SK-N-SH treated with all-trans-retinoic acid at 6 μM for 48 hours (cell line): ENCODE measurements at regions not wholly inside any gene's neighbourhood (a gene's known extent, or its start where the extent isn't known, plus 50 kb on each side); places are given as distances from the start of the nearest gene placed in this dataset.

Experiments used
- ATAC-seq: fragments of 200-7000 bp; cut with Tn5 transposase; 3 replicates; pipeline ENCODE4 v1.9.1; 2020; ENCODE audit warnings: mild to moderate bottlenecking, moderate library complexity
- ARNTL ChIP-seq: fragments of 450-650 bp; formaldehyde crosslinking; IDR thresholded peaks from 2 replicates; pipeline ENCODE4 v1.5.0; 2020; ENCODE audit warnings: low read depth, mild to moderate bottlenecking, moderate library complexity, borderline replicate concordance
- BACH2 ChIP-seq: fragments of 250-450 bp; sonication (Bioruptor Pico); IDR thresholded peaks from 2 replicates; pipeline ENCODE4 v1.9.0; 2021; ENCODE audit warnings: mild to moderate bottlenecking, borderline replicate concordance
- CREB5 ChIP-seq: fragments of 250-450 bp; sonication (Bioruptor Pico); IDR thresholded peaks from 2 replicates; pipeline ENCODE4 v1.5.1; 2020; ENCODE audit warnings: low read depth, mild to moderate bottlenecking, moderate library complexity
- CSDC2 ChIP-seq: fragments of 250-450 bp; sonication (Bioruptor Pico); IDR thresholded peaks from 2 replicates; pipeline ENCODE4 v1.5.0; 2020; ENCODE audit warnings: mild to moderate bottlenecking, moderate library complexity
- CSRNP3 ChIP-seq: fragments of 250-450 bp; sonication (Bioruptor Pico); IDR thresholded peaks from 2 replicates; pipeline ENCODE4 v1.5.1; 2021; ENCODE audit warnings: mild to moderate bottlenecking, moderate library complexity
- ESRRG ChIP-seq: fragments of 250-450 bp; sonication (Bioruptor Pico); IDR thresholded peaks from 2 replicates; pipeline ENCODE4 v1.6.1; 2021; ENCODE audit warnings: mild to moderate bottlenecking
- GLIS3 ChIP-seq: fragments of 250-450 bp; sonication (Bioruptor Pico); IDR thresholded peaks from 2 replicates; pipeline ENCODE4 v1.5.0; 2020; ENCODE audit warnings: mild to moderate bottlenecking, moderate library complexity
- ISL1 ChIP-seq: fragments of 250-450 bp; sonication (Bioruptor Pico); IDR thresholded peaks from 2 replicates; pipeline ENCODE4 v2.1.2; 2022; ENCODE audit warnings: mild to moderate bottlenecking, moderate library complexity
- OSR1 ChIP-seq: fragments of 250-450 bp; sonication (Bioruptor Pico); IDR thresholded peaks from 2 replicates; pipeline ENCODE4 v1.8.0; 2022; ENCODE audit warnings: moderate library complexity, mild to moderate bottlenecking, inconsistent platforms
- PATZ1 ChIP-seq: fragments of 250-450 bp; sonication (Bioruptor Pico); IDR thresholded peaks from 2 replicates; pipeline ENCODE4 v1.8.0; 2020; ENCODE audit warnings: mild to moderate bottlenecking, moderate library complexity, borderline replicate concordance
- PPARA ChIP-seq: fragments of 250-450 bp; sonication (Bioruptor Pico); IDR thresholded peaks from 2 replicates; pipeline ENCODE4 v1.5.0; 2020; ENCODE audit warnings: mild to moderate bottlenecking, borderline replicate concordance
- RARB ChIP-seq: fragments of 250-450 bp; sonication (Bioruptor Pico); IDR thresholded peaks from 2 replicates; pipeline ENCODE4 v1.8.0; 2021; ENCODE audit warnings: mild to moderate bottlenecking, moderate library complexity
- SNAI2 ChIP-seq: fragments of 250-450 bp; sonication (Bioruptor Pico); IDR thresholded peaks from 2 replicates; pipeline ENCODE4 v1.5.0; 2020; ENCODE audit warnings: mild to moderate bottlenecking, moderate library complexity
- TCF4 ChIP-seq: fragments of 250-450 bp; sonication (Bioruptor Pico); IDR thresholded peaks from 2 replicates; pipeline ENCODE4 v1.8.0; 2021; ENCODE audit warnings: mild to moderate bottlenecking, moderate library complexity, borderline replicate concordance
- TOX ChIP-seq: fragments of 250-450 bp; sonication (Bioruptor Pico); IDR thresholded peaks from 2 replicates; pipeline ENCODE4 v1.8.0; 2021; ENCODE audit warnings: mild to moderate bottlenecking, moderate library complexity, borderline replicate concordance
- TSHZ2 ChIP-seq: fragments of 250-450 bp; sonication (Bioruptor Pico); IDR thresholded peaks from 2 replicates; pipeline ENCODE4 v1.5.0; 2020; ENCODE audit warnings: mild to moderate bottlenecking, moderate library complexity
- ZC3H10 ChIP-seq: fragments of 250-450 bp; sonication (Bioruptor Pico); IDR thresholded peaks from 2 replicates; pipeline ENCODE4 v1.5.1; 2021; ENCODE audit warnings: mild to moderate bottlenecking, moderate library complexity
- ZFP3 ChIP-seq: fragments of 250-450 bp; sonication (Bioruptor Pico); IDR thresholded peaks from 2 replicates; pipeline ENCODE4 v1.5.0; 2020; ENCODE audit warnings: mild to moderate bottlenecking, moderate library complexity
- ZFP30 ChIP-seq: fragments of 450-650 bp; formaldehyde crosslinking; IDR thresholded peaks from 2 replicates; pipeline ENCODE4 v1.5.0; 2022; ENCODE audit warnings: mild to moderate bottlenecking, moderate library complexity
- ZNF565 ChIP-seq: fragments of 450-650 bp; formaldehyde crosslinking; conservative IDR thresholded peaks from 2 replicates; pipeline ENCODE4 v1.5.0; 2020; ENCODE audit warnings: low read depth, mild to moderate bottlenecking, moderate library complexity
- ZNF70 ChIP-seq: fragments of 450-650 bp; formaldehyde crosslinking; IDR thresholded peaks from 2 replicates; pipeline ENCODE4 v1.5.0; 2020; ENCODE audit warnings: mild to moderate bottlenecking, moderate library complexity
- ZNF8 ChIP-seq: fragments of 450-650 bp; formaldehyde crosslinking; IDR thresholded peaks from 2 replicates; pipeline ENCODE4 v1.5.0; 2020; ENCODE audit warnings: mild to moderate bottlenecking, moderate library complexity

GRCh38 chr5:125981016-125981415, 442.2 kb upstream of the GRAMD2B start:
- TF ChIP-seq BACH2 (no peak), PPARA (CRISPR knock-in tag) (no peak), ZNF8 (no peak), ZNF565 (no peak), ISL1 (CRISPR knock-in tag) (no peak), OSR1 (CRISPR knock-in tag) (no peak), ZC3H10 (CRISPR knock-in tag) (no peak), ZFP30 (no peak), PATZ1 (no peak), CSRNP3 (CRISPR knock-in tag) (no peak), TCF4 (no peak), ARNTL (CRISPR knock-in tag) (no peak), ESRRG (CRISPR knock-in tag) (no peak), GLIS3 (no peak), TSHZ2 (CRISPR knock-in tag) (no peak), CSDC2 (CRISPR knock-in tag) (no peak), TOX (CRISPR knock-in tag) (no peak)
- ATAC-seq = no peak

- ATAC-seq = no peak
- TF ChIP-seq ZFP30 (no peak), PATZ1 (no peak), ZNF70 (CRISPR knock-in tag) (no peak), ARNTL (CRISPR knock-in tag) (no peak), TSHZ2 (CRISPR knock-in tag) (no peak), CSRNP3 (CRISPR knock-in tag) (no peak), TCF4 (no peak), RARB (no peak), ESRRG (CRISPR knock-in tag) (no peak), BACH2 (no peak), SNAI2 (no peak), ZFP3 (CRISPR knock-in tag) (no peak), OSR1 (CRISPR knock-in tag) (no peak), GLIS3 (no peak), PPARA (CRISPR knock-in tag) (no peak), CREB5 (no peak)
- TF ChIP-seq, all 23 proteins: peak for 0
Observed at GRCh38 chr5:125987677-125988255, 435.4 kb upstream of the GRAMD2B start.
